ENCODE measurements at regions not wholly inside any gene's neighbourhood (a gene's known extent, or its start where the extent isn't known, plus 50 kb on each side); places are given as distances from the start of the nearest gene placed in this dataset.

DNA sequence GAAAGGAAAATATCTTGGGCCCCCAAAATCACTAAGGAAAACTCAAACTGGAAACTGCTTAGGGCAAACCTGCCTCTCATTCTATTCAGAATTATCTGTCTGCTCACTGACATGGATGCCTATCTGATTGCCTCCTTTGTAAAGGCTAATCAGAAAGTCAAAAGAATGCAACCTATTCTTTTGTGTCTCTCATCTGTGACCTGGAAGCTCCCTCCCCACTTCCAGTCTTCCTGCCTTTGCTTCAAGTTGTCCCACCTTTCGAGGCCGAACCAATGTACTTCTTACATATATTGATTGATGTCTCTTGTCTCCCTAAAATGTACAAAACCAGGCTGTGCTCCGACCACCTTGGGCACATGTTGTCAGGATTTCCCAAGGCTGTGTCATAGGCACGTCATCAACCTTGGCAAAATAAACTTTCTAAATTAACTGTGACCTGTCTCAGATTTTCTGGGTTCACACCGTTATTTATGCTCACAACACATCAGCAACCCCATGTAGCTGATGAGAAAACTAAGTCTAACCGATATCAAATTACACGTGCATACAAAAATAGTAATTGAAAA lies 302.3 kb upstream of the NRIP1 start:
- Histone ChIP-seq H3K27me3 (no peaks in the 10 kb centered on the region), H3K4me3 (no peak overlapping the region), H3K36me3 (no peaks in the 10 kb centered on the region), H3K9me3 (peaks cover 6% of the 10 kb centered on the region), H3K4me1 (no peaks in the 10 kb centered on the region), H3K27ac (no peak overlapping the region)
- no peak for DNase-seq (ENCODE audit: low spot score in 2 of 2)
- 68% methylated on average over 7 of the region's 7 CpGs for WGBS
- TF ChIP-seq EP300 (IDR thresholded peaks at IDR 0.05) (no peak), POLR2AphosphoS5 (IDR thresholded peaks at IDR 0.05) (no peak), POLR2A (IDR thresholded peaks at IDR 0.05) (no peak)
- TF ChIP-seq, protein P1, sequence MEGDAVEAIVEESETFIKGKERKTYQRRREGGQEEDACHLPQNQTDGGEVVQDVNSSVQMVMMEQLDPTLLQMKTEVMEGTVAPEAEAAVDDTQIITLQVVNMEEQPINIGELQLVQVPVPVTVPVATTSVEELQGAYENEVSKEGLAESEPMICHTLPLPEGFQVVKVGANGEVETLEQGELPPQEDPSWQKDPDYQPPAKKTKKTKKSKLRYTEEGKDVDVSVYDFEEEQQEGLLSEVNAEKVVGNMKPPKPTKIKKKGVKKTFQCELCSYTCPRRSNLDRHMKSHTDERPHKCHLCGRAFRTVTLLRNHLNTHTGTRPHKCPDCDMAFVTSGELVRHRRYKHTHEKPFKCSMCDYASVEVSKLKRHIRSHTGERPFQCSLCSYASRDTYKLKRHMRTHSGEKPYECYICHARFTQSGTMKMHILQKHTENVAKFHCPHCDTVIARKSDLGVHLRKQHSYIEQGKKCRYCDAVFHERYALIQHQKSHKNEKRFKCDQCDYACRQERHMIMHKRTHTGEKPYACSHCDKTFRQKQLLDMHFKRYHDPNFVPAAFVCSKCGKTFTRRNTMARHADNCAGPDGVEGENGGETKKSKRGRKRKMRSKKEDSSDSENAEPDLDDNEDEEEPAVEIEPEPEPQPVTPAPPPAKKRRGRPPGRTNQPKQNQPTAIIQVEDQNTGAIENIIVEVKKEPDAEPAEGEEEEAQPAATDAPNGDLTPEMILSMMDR (IDR thresholded peaks at IDR 0.05), result no peak

DNA sequence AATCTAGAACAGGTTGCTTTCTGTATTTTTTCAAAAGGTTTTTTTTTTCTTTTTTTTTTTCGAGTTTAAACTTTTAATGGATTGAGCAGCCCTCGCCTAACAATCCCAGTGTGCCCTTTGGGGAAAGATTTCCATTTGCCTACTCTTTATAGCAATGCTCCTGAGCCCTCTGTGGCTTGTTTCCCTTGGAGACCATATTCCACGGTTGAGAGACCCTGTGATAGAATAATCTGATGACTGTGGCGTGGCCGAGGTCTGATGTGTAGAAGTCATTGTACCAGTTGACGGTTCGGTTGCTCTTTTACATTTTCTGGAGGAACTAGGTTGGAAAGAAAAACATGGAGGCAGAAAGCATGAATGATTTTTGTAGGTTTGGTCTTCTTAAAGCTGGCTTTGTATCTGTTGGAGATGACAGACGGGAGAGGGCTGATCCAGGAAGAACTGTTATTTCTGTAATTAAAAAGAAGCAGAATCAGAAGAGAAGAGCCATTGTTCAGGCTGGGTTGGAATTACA lies 305.7 kb upstream of the NRIP1 start:
- H3K4me1 ChIP-seq, result no peaks in the 10 kb centered on the region
- WGBS, result 89% methylated on average over 8 of the region's 8 CpGs
- no peaks in the 10 kb centered on the region for H3K36me3 ChIP-seq
- no peak overlapping the region for H3K27ac ChIP-seq
- no peak overlapping the region for H3K4me3 ChIP-seq
- peaks cover 6% of the 10 kb centered on the region for H3K9me3 ChIP-seq
- DNase-seq (ENCODE audit: low spot score in 2 of 2), result no peak
- TF ChIP-seq POLR2AphosphoS5 (IDR thresholded peaks at IDR 0.05), result no peak
- TF ChIP-seq, protein P1 (IDR thresholded peaks at IDR 0.05), result no peak
- TF ChIP-seq POLR2A (IDR thresholded peaks at IDR 0.05), result no peak
- no peak for TF ChIP-seq EP300 (IDR thresholded peaks at IDR 0.05)
- H3K27me3 ChIP-seq, result no peaks in the 10 kb centered on the region

DNA sequence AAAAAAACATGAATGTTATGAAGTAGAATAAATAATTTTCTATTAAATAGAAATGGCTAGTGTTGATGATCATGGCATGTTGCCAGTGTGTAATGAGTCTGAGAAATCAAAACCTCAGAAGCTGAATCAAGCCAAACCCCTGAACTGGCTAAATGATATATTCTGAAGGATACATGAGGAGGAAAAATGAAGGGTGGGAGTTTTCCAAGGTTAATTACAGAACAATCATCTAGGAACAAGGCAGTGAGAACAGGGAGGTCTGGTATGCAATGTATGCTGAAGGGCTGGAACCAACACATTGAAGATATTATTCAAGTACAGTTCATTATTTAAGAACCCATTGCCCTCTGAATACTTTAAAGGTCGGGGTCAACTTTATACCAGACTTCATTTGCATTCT lies 309.1 kb upstream of the NRIP1 start:
- no peaks in the 10 kb centered on the region for H3K9me3 ChIP-seq
- DNase-seq (ENCODE audit: low spot score in 2 of 2), result no peak
- no peaks in the 10 kb centered on the region for H3K36me3 ChIP-seq
- no peak overlapping the region for H3K27ac ChIP-seq
- 89% methylated on average over 1 of the region's 1 CpG for WGBS
- TF ChIP-seq EP300 (IDR thresholded peaks at IDR 0.05) (no peak), POLR2A (IDR thresholded peaks at IDR 0.05) (no peak)
- TF ChIP-seq, protein P1 (IDR thresholded peaks at IDR 0.05), result no peak
- no peaks in the 10 kb centered on the region for H3K27me3 ChIP-seq
- H3K4me3 ChIP-seq, result no peak overlapping the region
- no peaks in the 10 kb centered on the region for H3K4me1 ChIP-seq

DNA sequence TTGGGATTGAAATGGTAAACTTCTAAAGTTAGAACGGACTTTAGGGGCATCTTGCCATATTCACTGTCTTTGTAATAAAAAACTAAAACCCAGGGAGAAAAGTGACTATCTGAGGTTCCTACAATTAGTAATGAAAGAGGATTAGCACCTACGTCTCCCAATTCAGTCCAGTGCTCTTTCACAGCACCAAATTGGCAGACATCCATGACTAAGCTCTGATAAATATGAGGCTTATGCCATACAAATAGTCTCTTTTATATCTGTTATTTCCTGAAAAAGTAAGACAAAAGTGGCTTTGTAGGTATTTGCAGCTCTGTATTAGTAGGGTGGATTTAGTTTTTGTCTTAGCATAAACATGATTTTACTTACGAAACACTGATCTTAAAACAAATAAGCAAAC lies 315.0 kb upstream of the NRIP1 start:
- WGBS, result 68% methylated on average over 3 of the region's 3 CpGs
- H3K9me3 ChIP-seq, result no peaks in the 10 kb centered on the region

DNA sequence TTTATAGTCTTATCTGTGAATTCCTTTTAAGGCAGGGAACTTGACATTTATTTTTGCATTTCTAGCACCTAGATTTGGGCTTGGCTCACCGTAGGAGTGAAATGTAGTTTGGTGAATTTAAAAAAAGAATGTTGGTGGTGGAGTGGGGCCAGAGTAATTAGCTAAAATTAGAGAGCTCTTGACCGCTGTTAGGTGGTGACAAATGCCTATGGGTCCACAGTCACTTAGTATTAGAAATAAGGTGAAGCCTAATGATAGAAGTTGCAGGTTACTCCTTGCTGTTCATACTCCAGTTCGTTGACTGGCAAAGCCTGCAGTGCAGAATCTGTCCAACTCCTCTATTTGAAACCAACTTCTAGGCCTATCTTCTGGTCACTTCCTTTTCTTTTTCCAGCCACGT lies 318.8 kb upstream of the NRIP1 start:
- Histone ChIP-seq H3K4me1 (no peaks in the 10 kb centered on the region), H3K9me3 (no peaks in the 10 kb centered on the region), H3K27me3 (no peaks in the 10 kb centered on the region), H3K4me3 (no peak overlapping the region), H3K36me3 (no peaks in the 10 kb centered on the region), H3K27ac (no peak overlapping the region)
- TF ChIP-seq POLR2A (IDR thresholded peaks at IDR 0.05) (no peak), EP300 (IDR thresholded peaks at IDR 0.05) (no peak), POLR2AphosphoS5 (IDR thresholded peaks at IDR 0.05) (no peak)
- TF ChIP-seq, protein P1 (IDR thresholded peaks at IDR 0.05), result no peak
- 83% methylated on average over 4 of the region's 4 CpGs for WGBS
- no peak for DNase-seq (ENCODE audit: low spot score in 2 of 2)

More for the DNA sequence above, 315.0 kb upstream of the NRIP1 start:
- no peaks in the 10 kb centered on the region for H3K27me3 ChIP-seq
- TF ChIP-seq POLR2AphosphoS5 (IDR thresholded peaks at IDR 0.05) (no peak), POLR2A (IDR thresholded peaks at IDR 0.05) (no peak), EP300 (IDR thresholded peaks at IDR 0.05) (no peak)
- TF ChIP-seq, protein P1 (IDR thresholded peaks at IDR 0.05), result no peak
- no peaks in the 10 kb centered on the region for H3K4me1 ChIP-seq
- no peak overlapping the region for H3K4me3 ChIP-seq
- no peak overlapping the region for H3K27ac ChIP-seq
- H3K36me3 ChIP-seq, result no peaks in the 10 kb centered on the region
- DNase-seq (ENCODE audit: low spot score in 2 of 2), result no peak

All from suprapubic skin (tissue), 4 donors.